HUES48 (cell line): ENCODE measurements at regions not wholly inside any gene's neighbourhood (a gene's known extent, or its start where the extent isn't known, plus 50 kb on each side); places are given as distances from the start of the nearest gene placed in this dataset.

Source experiments
- H3K27ac ChIP-seq: one replicate; pipeline ENCODE4 v1.7.0; 2013; ENCODE audit warnings: low read depth, low read length, inconsistent platforms
- H3K27me3 ChIP-seq: 2 replicates; pipeline ENCODE4 v1.6.1; 2013; ENCODE audit warnings: mild to moderate bottlenecking, low read length; ENCODE audit not compliant: control insufficient read depth, insufficient read depth
- H3K36me3 ChIP-seq: 2 replicates; pipeline ENCODE4 v1.6.1; 2013; ENCODE audit warnings: low read length; ENCODE audit not compliant: control insufficient read depth, insufficient read depth
- H3K4me1 ChIP-seq: 2 replicates; pipeline ENCODE4 v1.6.1; 2013; ENCODE audit warnings: mild to moderate bottlenecking, low read length; ENCODE audit not compliant: control insufficient read depth, insufficient read depth
- H3K4me3 ChIP-seq: 2 replicates; pipeline ENCODE4 v1.5.1; 2013; ENCODE audit warnings: mild to moderate bottlenecking, low read depth, low read length
- H3K9ac ChIP-seq: 2 replicates; pipeline ENCODE4 v1.6.1; 2013; ENCODE audit warnings: mild to moderate bottlenecking, low read depth, low read length, moderate library complexity
- H3K9me3 ChIP-seq: 2 replicates; pipeline ENCODE4 v1.6.1; 2013; ENCODE audit warnings: low read length; ENCODE audit not compliant: control insufficient read depth, insufficient read depth

GRCh38 chr2:163343316-163343715, 392.5 kb downstream of the FIGN start:
- Histone ChIP-seq H3K27me3 (no peaks in the 10 kb centered on the region), H3K36me3 (no peaks in the 10 kb centered on the region), H3K4me3 (no peak overlapping the region), H3K27ac (no peak overlapping the region), H3K4me1 (peaks cover 9% of the 10 kb centered on the region; the same call in 1 of the 2 replicates), H3K9ac (no peak overlapping the region), H3K9me3 (no peaks in the 10 kb centered on the region)

GRCh38 chr2:163341426-163341825, 394.4 kb downstream of the FIGN start:
- no peaks in the 10 kb centered on the region for H3K9me3 ChIP-seq
- peaks cover 9% of the 10 kb centered on the region; the same call in 1 of the 2 replicates for H3K4me1 ChIP-seq
- H3K27ac ChIP-seq, result no peak overlapping the region
- H3K4me3 ChIP-seq, result no peak overlapping the region
- no peak overlapping the region for H3K9ac ChIP-seq
- no peaks in the 10 kb centered on the region for H3K36me3 ChIP-seq
- H3K27me3 ChIP-seq, result no peaks in the 10 kb centered on the region

GRCh38 chr2:163338270-163338669, 397.5 kb downstream of the FIGN start:
- Histone ChIP-seq H3K27me3 (no peaks in the 10 kb centered on the region), H3K36me3 (no peaks in the 10 kb centered on the region), H3K9ac (no peak overlapping the region), H3K27ac (no peak overlapping the region), H3K4me1 (peaks cover 9% of the 10 kb centered on the region; the same call in 1 of the 2 replicates), H3K4me3 (no peak overlapping the region), H3K9me3 (no peaks in the 10 kb centered on the region)

GRCh38 chr2:163324677-163325076, 411.1 kb downstream of the FIGN start:
- no peaks in the 10 kb centered on the region for H3K27me3 ChIP-seq
- no peaks in the 10 kb centered on the region for H3K36me3 ChIP-seq
- no peak overlapping the region for H3K4me3 ChIP-seq
- no peaks in the 10 kb centered on the region for H3K4me1 ChIP-seq
- H3K27ac ChIP-seq, result no peak overlapping the region
- no peak overlapping the region for H3K9ac ChIP-seq
- H3K9me3 ChIP-seq, result no peaks in the 10 kb centered on the region

GRCh38 chr2:163319006-163319405, 416.8 kb downstream of the FIGN start:
- H3K36me3 ChIP-seq, result no peaks in the 10 kb centered on the region
- H3K27ac ChIP-seq, result no peak overlapping the region
- H3K27me3 ChIP-seq, result no peaks in the 10 kb centered on the region
- no peaks in the 10 kb centered on the region for H3K4me1 ChIP-seq
- H3K4me3 ChIP-seq, result no peak overlapping the region
- peaks cover 7% of the 10 kb centered on the region; the same call in 1 of the 2 replicates for H3K9me3 ChIP-seq
- no peak overlapping the region for H3K9ac ChIP-seq

- no peaks in the 10 kb centered on the region for H3K36me3 ChIP-seq
- H3K9ac ChIP-seq, result no peak overlapping the region
- peaks cover 7% of the 10 kb centered on the region; the same call in 1 of the 2 replicates for H3K9me3 ChIP-seq
- no peak overlapping the region for H3K27ac ChIP-seq
- H3K27me3 ChIP-seq, result no peaks in the 10 kb centered on the region
- H3K4me3 ChIP-seq, result no peak overlapping the region
- H3K4me1 ChIP-seq, result no peaks in the 10 kb centered on the region
These were observed 421.1 kb downstream of the FIGN start for GRCh38 chr2:163314712-163315111.

GRCh38 chr2:163312713-163313112, 423.1 kb downstream of the FIGN start:
- no peak overlapping the region for H3K9ac ChIP-seq
- H3K27me3 ChIP-seq, result no peaks in the 10 kb centered on the region
- no peaks in the 10 kb centered on the region for H3K4me1 ChIP-seq
- H3K4me3 ChIP-seq, result no peak overlapping the region
- H3K36me3 ChIP-seq, result no peaks in the 10 kb centered on the region
- H3K27ac ChIP-seq, result no peak overlapping the region
- peaks cover 11% of the 10 kb centered on the region for H3K9me3 ChIP-seq

GRCh38 chr2:163306647-163307046, 429.2 kb downstream of the FIGN start:
- H3K4me1 ChIP-seq, result no peaks in the 10 kb centered on the region
- H3K27me3 ChIP-seq, result no peaks in the 10 kb centered on the region
- H3K9me3 ChIP-seq, result peaks cover 19% of the 10 kb centered on the region
- H3K4me3 ChIP-seq, result no peak overlapping the region
- H3K36me3 ChIP-seq, result no peaks in the 10 kb centered on the region
- no peak overlapping the region for H3K27ac ChIP-seq
- H3K9ac ChIP-seq, result no peak overlapping the region

GRCh38 chr2:163302141-163302540, 433.7 kb downstream of the FIGN start:
- H3K9me3 ChIP-seq, result peaks cover 10% of the 10 kb centered on the region

GRCh38 chr2:163291790-163292189, 444.0 kb downstream of the FIGN start:
- no peak overlapping the region for H3K27ac ChIP-seq
- H3K27me3 ChIP-seq, result no peaks in the 10 kb centered on the region
- no peaks in the 10 kb centered on the region for H3K36me3 ChIP-seq
- H3K9ac ChIP-seq, result no peak overlapping the region
- H3K9me3 ChIP-seq, result no peaks in the 10 kb centered on the region
- no peak overlapping the region for H3K4me3 ChIP-seq
- H3K4me1 ChIP-seq, result no peaks in the 10 kb centered on the region

More at GRCh38 chr2:163302141-163302540, 433.7 kb downstream of the FIGN start:
- Histone ChIP-seq H3K4me3 (no peak overlapping the region), H3K27ac (no peak overlapping the region), H3K9ac (no peak overlapping the region), H3K4me1 (no peaks in the 10 kb centered on the region), H3K27me3 (no peaks in the 10 kb centered on the region), H3K36me3 (no peaks in the 10 kb centered on the region)

GRCh38 chr2:163281717-163282116, 443.1 kb upstream of the KCNH7 start:
- H3K4me3 ChIP-seq, result no peak overlapping the region
- no peaks in the 10 kb centered on the region for H3K36me3 ChIP-seq
- H3K9me3 ChIP-seq, result no peaks in the 10 kb centered on the region
- H3K27me3 ChIP-seq, result no peaks in the 10 kb centered on the region
- H3K27ac ChIP-seq, result no peak overlapping the region
- H3K4me1 ChIP-seq, result no peaks in the 10 kb centered on the region
- H3K9ac ChIP-seq, result no peak overlapping the region
